ENCODE measurements at regions not wholly inside any gene's neighbourhood (a gene's known extent, or its start where the extent isn't known, plus 50 kb on each side); places are given as distances from the start of the nearest gene placed in this dataset.

- no peak for TF ChIP-seq CTCF (conservative IDR thresholded peaks at IDR 0.05; ENCODE audit: low read depth, low read length)
- no peak for TF ChIP-seq EZH2 (IDR thresholded peaks at IDR 0.05; ENCODE audit: low read length, unreplicated experiment)
- TF ChIP-seq EZH2phosphoT487 (IDR thresholded peaks at IDR 0.05; ENCODE audit: borderline replicate concordance, low read length): no peak
These were observed 256.5 kb upstream of the KRR1 start for GRCh38 chr12:75767957-75768356.

Data from PC-3 (cell line).